ENCODE measurements at regions not wholly inside any gene's neighbourhood (a gene's known extent, or its start where the extent isn't known, plus 50 kb on each side); places are given as distances from the start of the nearest gene placed in this dataset.

GRCh38 chr5:121596882-121597281 lies 254.8 kb upstream of the FTMT start:
- no peaks in the 10 kb centered on the region for H3K27me3 ChIP-seq
- no peak overlapping the region for H3K4me3 ChIP-seq
- H3K27ac ChIP-seq: no peak overlapping the region
- no peaks in the 10 kb centered on the region for H3K36me3 ChIP-seq
- DNase-seq (ENCODE audit: low spot score in 2 of 2): no peak
- TF ChIP-seq, protein P1, sequence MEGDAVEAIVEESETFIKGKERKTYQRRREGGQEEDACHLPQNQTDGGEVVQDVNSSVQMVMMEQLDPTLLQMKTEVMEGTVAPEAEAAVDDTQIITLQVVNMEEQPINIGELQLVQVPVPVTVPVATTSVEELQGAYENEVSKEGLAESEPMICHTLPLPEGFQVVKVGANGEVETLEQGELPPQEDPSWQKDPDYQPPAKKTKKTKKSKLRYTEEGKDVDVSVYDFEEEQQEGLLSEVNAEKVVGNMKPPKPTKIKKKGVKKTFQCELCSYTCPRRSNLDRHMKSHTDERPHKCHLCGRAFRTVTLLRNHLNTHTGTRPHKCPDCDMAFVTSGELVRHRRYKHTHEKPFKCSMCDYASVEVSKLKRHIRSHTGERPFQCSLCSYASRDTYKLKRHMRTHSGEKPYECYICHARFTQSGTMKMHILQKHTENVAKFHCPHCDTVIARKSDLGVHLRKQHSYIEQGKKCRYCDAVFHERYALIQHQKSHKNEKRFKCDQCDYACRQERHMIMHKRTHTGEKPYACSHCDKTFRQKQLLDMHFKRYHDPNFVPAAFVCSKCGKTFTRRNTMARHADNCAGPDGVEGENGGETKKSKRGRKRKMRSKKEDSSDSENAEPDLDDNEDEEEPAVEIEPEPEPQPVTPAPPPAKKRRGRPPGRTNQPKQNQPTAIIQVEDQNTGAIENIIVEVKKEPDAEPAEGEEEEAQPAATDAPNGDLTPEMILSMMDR (IDR thresholded peaks at IDR 0.05): no peak
- no peak for TF ChIP-seq POLR2AphosphoS5 (IDR thresholded peaks at IDR 0.05)
- no peak for TF ChIP-seq POLR2A (IDR thresholded peaks at IDR 0.05)
- intact Hi-C loops (cut with DNase I; ENCODE audit: low total_unique reads): no loop called here
- no peaks in the 10 kb centered on the region for H3K4me1 ChIP-seq
- H3K9me3 ChIP-seq: peaks cover 7 to 24% of the 10 kb centered on the region in 2 donors

DNA sequence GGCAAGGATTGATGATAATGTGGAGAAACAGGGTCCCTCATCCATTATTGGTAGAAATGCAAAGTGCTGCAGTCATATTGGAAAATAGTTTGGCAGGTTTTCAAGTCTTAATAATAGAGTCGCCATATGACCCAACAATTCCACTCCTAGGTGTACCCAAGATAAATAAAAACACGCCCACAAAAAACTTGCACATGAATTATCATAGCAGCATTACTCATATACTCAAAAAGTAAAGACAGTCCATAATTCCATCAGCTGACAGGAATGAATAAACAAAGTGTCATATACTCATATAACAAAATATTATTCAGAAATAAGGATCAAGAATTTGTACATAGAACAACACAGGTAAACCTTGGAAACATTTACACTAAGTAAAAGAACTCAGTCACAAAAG lies 242.9 kb upstream of the FTMT start:
- Histone ChIP-seq H3K27me3 (no peaks in the 10 kb centered on the region), H3K27ac (no peak overlapping the region), H3K4me3 (no peak overlapping the region), H3K9me3 (no peaks in the 10 kb centered on the region), H3K4me1 (no peaks in the 10 kb centered on the region), H3K36me3 (no peaks in the 10 kb centered on the region)
- TF ChIP-seq POLR2AphosphoS5 (IDR thresholded peaks at IDR 0.05) (no peak), POLR2A (IDR thresholded peaks at IDR 0.05) (no peak)
- TF ChIP-seq, protein P1 (IDR thresholded peaks at IDR 0.05): no peak
- intact Hi-C loops (cut with DNase I; ENCODE audit: low total_unique reads): no loop called here
- no peak for DNase-seq (ENCODE audit: low spot score in 2 of 2)

DNA sequence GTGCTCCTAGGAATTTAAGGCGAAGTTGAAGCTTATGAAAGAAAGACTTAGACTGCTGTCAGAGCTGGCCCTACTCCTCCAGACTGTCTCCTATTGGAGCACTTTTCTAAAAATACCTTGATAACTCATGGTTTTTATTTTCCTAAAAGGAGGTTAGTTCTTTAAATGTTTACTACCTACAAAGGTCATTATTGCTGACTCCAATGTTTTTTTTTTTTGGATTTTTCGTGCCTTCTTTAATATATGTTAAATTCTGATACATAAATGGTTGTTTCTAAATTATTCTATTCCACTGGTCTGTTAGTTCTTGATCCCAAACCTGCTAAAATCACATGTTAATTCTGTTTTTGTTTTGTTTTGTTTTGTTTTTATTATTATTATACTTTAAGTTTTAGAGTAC lies 227.6 kb upstream of the FTMT start:
- H3K36me3 ChIP-seq: no peaks in the 10 kb centered on the region
- no peaks in the 10 kb centered on the region for H3K4me1 ChIP-seq
- no peaks in the 10 kb centered on the region for H3K9me3 ChIP-seq
- DNase-seq (ENCODE audit: low spot score in 2 of 2): no peak
- no peak overlapping the region for H3K4me3 ChIP-seq
- H3K27ac ChIP-seq: no peak overlapping the region
- intact Hi-C loops (cut with DNase I; ENCODE audit: low total_unique reads): no loop called here
- TF ChIP-seq, protein P1 (IDR thresholded peaks at IDR 0.05): no peak
- TF ChIP-seq POLR2AphosphoS5 (IDR thresholded peaks at IDR 0.05): no peak
- TF ChIP-seq POLR2A (IDR thresholded peaks at IDR 0.05): no peak
- no peaks in the 10 kb centered on the region for H3K27me3 ChIP-seq

- TF ChIP-seq POLR2AphosphoS5 (IDR thresholded peaks at IDR 0.05) (no peak), POLR2A (IDR thresholded peaks at IDR 0.05) (no peak)
- TF ChIP-seq, protein P1 (IDR thresholded peaks at IDR 0.05): no peak
- Histone ChIP-seq H3K36me3 (no peaks in the 10 kb centered on the region), H3K27ac (no peak overlapping the region), H3K4me1 (no peaks in the 10 kb centered on the region), H3K9me3 (no peaks in the 10 kb centered on the region), H3K27me3 (no peaks in the 10 kb centered on the region), H3K4me3 (no peak overlapping the region)
- DNase-seq (ENCODE audit: low spot score in 2 of 2): no peak
- intact Hi-C loops (cut with DNase I; ENCODE audit: low total_unique reads): no loop called here
Observed at GRCh38 chr5:121628783-121629182, 222.9 kb upstream of the FTMT start.

DNA sequence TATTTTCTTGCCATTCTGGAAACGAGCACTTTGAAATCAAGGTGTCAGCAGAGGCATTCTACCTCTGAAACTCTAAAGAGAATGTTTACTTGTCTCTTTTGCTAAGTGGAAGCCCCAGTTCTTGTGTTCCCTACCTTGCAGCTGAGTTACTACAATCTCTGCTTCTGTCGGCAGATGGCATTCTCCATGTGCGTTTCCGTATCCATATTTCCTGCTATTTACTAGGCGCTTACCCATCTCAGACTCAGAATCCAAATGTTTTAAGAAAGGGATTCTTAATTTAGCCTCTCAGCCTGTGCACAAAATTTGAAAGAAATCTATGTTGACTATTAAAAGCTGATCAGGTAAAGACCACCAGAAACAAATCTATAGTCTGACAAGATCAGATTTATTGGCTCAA lies 221.3 kb upstream of the FTMT start:
- Histone ChIP-seq H3K4me1 (no peaks in the 10 kb centered on the region), H3K4me3 (peak overlapping the region in 1 of 3 donors; percentile 5), H3K36me3 (no peaks in the 10 kb centered on the region), H3K27ac (no peak overlapping the region), H3K27me3 (peaks cover 0 to 3% of the 10 kb centered on the region in 2 donors), H3K9me3 (no peaks in the 10 kb centered on the region)
- TF ChIP-seq, protein P1 (IDR thresholded peaks at IDR 0.05): no peak
- intact Hi-C loops (cut with DNase I; ENCODE audit: low total_unique reads): loop anchor here (2.0 kb wide), 1 partner anchor 26 kb away; no protein-coding TSS in a partner anchor
- DNase-seq (ENCODE audit: low spot score in 2 of 2): no peak
